Prostate gland (tissue), 2 donors: ENCODE measurements at regions not wholly inside any gene's neighbourhood (a gene's known extent, or its start where the extent isn't known, plus 50 kb on each side); places are given as distances from the start of the nearest gene placed in this dataset.
A peak's percentile ranks its signal among the peaks of the same experiment; 100 is the strongest.
"Not testable (repeated sequence)": the region's sequence is repeated elsewhere in the genome, so short reads cannot be mapped to it uniquely, and the experiment has no call there.

Experiments used
- DNase-seq: peaks from one replicate; pipeline ENCODE4 v3.0.0-alpha.2; 2019; ENCODE audit warnings: low spot score
- H3K27ac ChIP-seq, 2 donors: fragments of 200-600 bp; sonication (generic); 2 replicates each; pipeline ENCODE4 v1.5.1; 2017 to 2019
- H3K27me3 ChIP-seq: fragments of 200-600 bp; sonication (generic); replicated peaks from 2 replicates; pipeline ENCODE4 v1.5.1; 2019; ENCODE audit not compliant: insufficient read depth
- H3K36me3 ChIP-seq, 2 donors: fragments of 200-600 bp; sonication (generic); 1 replicate in 1 of 2; 2 replicates in 1 of 2; pipeline versions ENCODE4 v1.5.1 to v1.8.1; 2017 to 2019
- H3K4me1 ChIP-seq: fragments of 200-600 bp; sonication (generic); replicated peaks from 2 replicates; pipeline ENCODE4 v1.5.1; 2019
- H3K4me3 ChIP-seq, 2 donors: fragments of 200-600 bp; sonication (generic); 2 replicates each; pipeline ENCODE4 v1.5.1; 2017 to 2019
- H3K9me3 ChIP-seq: fragments of 200-600 bp; sonication (generic); 2 replicates; pipeline ENCODE4 v1.5.1; 2017
- CTCF ChIP-seq, 4 experiments: fragments of 200-600 bp in 2 of 4; fragments of 450-650 bp in 2 of 4; sonication (generic) in 2 of 4; IDR thresholded peaks; 1 replicate in 3 of 4; 2 replicates in 1 of 4; pipeline ENCODE4 v1.5.1; 2016 to 2019; ENCODE audit warnings: antibody characterized with exemption in 4 of 4, mild to moderate bottlenecking in 2 of 4, moderate library complexity in 2 of 4
- POLR2A ChIP-seq: fragments of 450-650 bp; IDR thresholded peaks from one replicate; pipeline ENCODE4 v1.6.1; 2016; ENCODE audit warnings: antibody characterized with exemption, mild to moderate bottlenecking
- POLR2AphosphoS5 ChIP-seq: sonication (generic); formaldehyde crosslinking; IDR thresholded peaks from one replicate; pipeline ENCODE4 v1.6.1; 2017; ENCODE audit warnings: antibody characterized with exemption
- WGBS: methylation state at CpG from one replicate; pipeline ENCODE4 v1.1.5; 2018; 5-methylcytosine and 5-hydroxymethylcytosine counted together
- intact Hi-C: fragments of 100-400 bp; cut with DNase I; formaldehyde crosslinking; loops from one replicate; pipeline ENCODE4 v1.14.2; 2022

GRCh38 chr9:26639761-26640160 lies 252.8 kb downstream of the CAAP1 start:
- TF ChIP-seq POLR2A = no peak
- no peak for TF ChIP-seq POLR2AphosphoS5
- no peak for TF ChIP-seq CTCF (IDR thresholded peaks at IDR 0.05)
- H3K4me3 ChIP-seq = no peak overlapping the region
- WGBS = 52% methylated on average over 1 of the region's 1 CpG
- H3K9me3 ChIP-seq = no peaks in the 10 kb centered on the region
- no peaks in the 10 kb centered on the region for H3K4me1 ChIP-seq
- DNase-seq = no peak
- H3K27ac ChIP-seq = no peak overlapping the region
- no peaks in the 10 kb centered on the region for H3K27me3 ChIP-seq
- no peaks in the 10 kb centered on the region for H3K36me3 ChIP-seq
- intact Hi-C loops = no loop called here

GRCh38 chr9:26637101-26637500 lies 255.5 kb downstream of the CAAP1 start:
- Histone ChIP-seq H3K4me3 (no peak overlapping the region), H3K9me3 (no peaks in the 10 kb centered on the region), H3K4me1 (no peaks in the 10 kb centered on the region), H3K36me3 (no peaks in the 10 kb centered on the region), H3K27ac (no peak overlapping the region), H3K27me3 (no peaks in the 10 kb centered on the region)
- no peak for DNase-seq
- WGBS = 61% methylated on average over 4 of the region's 4 CpGs
- TF ChIP-seq POLR2A (no peak), POLR2AphosphoS5 (no peak), CTCF (IDR thresholded peaks at IDR 0.05) (no peak)
- intact Hi-C loops = no loop called here

GRCh38 chr9:26613851-26614350 lies 278.7 kb downstream of the CAAP1 start:
- H3K4me3 ChIP-seq, intact Hi-C loops, H3K4me1 ChIP-seq, DNase-seq, H3K36me3 ChIP-seq, H3K27me3 ChIP-seq, H3K9me3 ChIP-seq, H3K27ac ChIP-seq: not testable (repeated sequence)
- TF ChIP-seq CTCF (IDR thresholded peaks at IDR 0.05) = peak in 2 of 4 experiments; percentile 22 to 30
- WGBS = 71% methylated on average over 12 of the region's 12 CpGs

GRCh38 chr9:26612211-26612610 lies 280.4 kb downstream of the CAAP1 start:
- WGBS = 79% methylated on average over 3 of the region's 3 CpGs
- no peak overlapping the region for H3K4me3 ChIP-seq
- H3K27ac ChIP-seq = no peak overlapping the region
- intact Hi-C loops = no loop called here
- no peaks in the 10 kb centered on the region for H3K4me1 ChIP-seq
- H3K27me3 ChIP-seq = no peaks in the 10 kb centered on the region
- TF ChIP-seq CTCF (IDR thresholded peaks at IDR 0.05) = no peak
- no peak for TF ChIP-seq POLR2AphosphoS5
- no peak for TF ChIP-seq POLR2A
- H3K9me3 ChIP-seq = no peaks in the 10 kb centered on the region
- DNase-seq = no peak
- H3K36me3 ChIP-seq = no peaks in the 10 kb centered on the region

GRCh38 chr9:26606756-26607155 lies 285.8 kb downstream of the CAAP1 start:
- Histone ChIP-seq H3K4me1 (no peaks in the 10 kb centered on the region), H3K27me3 (no peaks in the 10 kb centered on the region), H3K4me3 (no peak overlapping the region), H3K9me3 (no peaks in the 10 kb centered on the region), H3K27ac (no peak overlapping the region), H3K36me3 (no peaks in the 10 kb centered on the region)
- intact Hi-C loops = no loop called here
- no peak for DNase-seq
- no peak for TF ChIP-seq POLR2AphosphoS5
- TF ChIP-seq CTCF (IDR thresholded peaks at IDR 0.05) = no peak
- TF ChIP-seq POLR2A = no peak
- WGBS = 88% methylated on average over 1 of the region's 1 CpG
